ENCODE measurements at regions not wholly inside any gene's neighbourhood (a gene's known extent, or its start where the extent isn't known, plus 50 kb on each side); places are given as distances from the start of the nearest gene placed in this dataset.

- ATAC-seq = no peak
- Histone ChIP-seq H3K4me3 (no peak overlapping the region), H3K27ac (no peak overlapping the region), H3K4me1 (peaks cover 0 to 4% (median 0%) of the 10 kb centered on the region in 12 donors), H3K27me3 (no peaks in the 10 kb centered on the region), H3K36me3 (no peaks in the 10 kb centered on the region), H3K9me3 (peaks cover 0 to 14% (median 3%) of the 10 kb centered on the region in 12 donors)
- WGBS, 4 donors = 80 to 88% (median 84%) methylated on average over 13 to 14 of the region's 14 CpGs
- DNase-seq = no peak
- intact Hi-C loops (cut with DNase I) = no loop called here
- TF ChIP-seq POLR2A (IDR thresholded peaks at IDR 0.05) = no peak
- TF ChIP-seq, protein P1, sequence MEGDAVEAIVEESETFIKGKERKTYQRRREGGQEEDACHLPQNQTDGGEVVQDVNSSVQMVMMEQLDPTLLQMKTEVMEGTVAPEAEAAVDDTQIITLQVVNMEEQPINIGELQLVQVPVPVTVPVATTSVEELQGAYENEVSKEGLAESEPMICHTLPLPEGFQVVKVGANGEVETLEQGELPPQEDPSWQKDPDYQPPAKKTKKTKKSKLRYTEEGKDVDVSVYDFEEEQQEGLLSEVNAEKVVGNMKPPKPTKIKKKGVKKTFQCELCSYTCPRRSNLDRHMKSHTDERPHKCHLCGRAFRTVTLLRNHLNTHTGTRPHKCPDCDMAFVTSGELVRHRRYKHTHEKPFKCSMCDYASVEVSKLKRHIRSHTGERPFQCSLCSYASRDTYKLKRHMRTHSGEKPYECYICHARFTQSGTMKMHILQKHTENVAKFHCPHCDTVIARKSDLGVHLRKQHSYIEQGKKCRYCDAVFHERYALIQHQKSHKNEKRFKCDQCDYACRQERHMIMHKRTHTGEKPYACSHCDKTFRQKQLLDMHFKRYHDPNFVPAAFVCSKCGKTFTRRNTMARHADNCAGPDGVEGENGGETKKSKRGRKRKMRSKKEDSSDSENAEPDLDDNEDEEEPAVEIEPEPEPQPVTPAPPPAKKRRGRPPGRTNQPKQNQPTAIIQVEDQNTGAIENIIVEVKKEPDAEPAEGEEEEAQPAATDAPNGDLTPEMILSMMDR (IDR thresholded peaks at IDR 0.05) = no peak
These were observed 606.5 kb downstream of the UQCRFS1 start for GRCh38 chr19:28606269-28607032.

DNA sequence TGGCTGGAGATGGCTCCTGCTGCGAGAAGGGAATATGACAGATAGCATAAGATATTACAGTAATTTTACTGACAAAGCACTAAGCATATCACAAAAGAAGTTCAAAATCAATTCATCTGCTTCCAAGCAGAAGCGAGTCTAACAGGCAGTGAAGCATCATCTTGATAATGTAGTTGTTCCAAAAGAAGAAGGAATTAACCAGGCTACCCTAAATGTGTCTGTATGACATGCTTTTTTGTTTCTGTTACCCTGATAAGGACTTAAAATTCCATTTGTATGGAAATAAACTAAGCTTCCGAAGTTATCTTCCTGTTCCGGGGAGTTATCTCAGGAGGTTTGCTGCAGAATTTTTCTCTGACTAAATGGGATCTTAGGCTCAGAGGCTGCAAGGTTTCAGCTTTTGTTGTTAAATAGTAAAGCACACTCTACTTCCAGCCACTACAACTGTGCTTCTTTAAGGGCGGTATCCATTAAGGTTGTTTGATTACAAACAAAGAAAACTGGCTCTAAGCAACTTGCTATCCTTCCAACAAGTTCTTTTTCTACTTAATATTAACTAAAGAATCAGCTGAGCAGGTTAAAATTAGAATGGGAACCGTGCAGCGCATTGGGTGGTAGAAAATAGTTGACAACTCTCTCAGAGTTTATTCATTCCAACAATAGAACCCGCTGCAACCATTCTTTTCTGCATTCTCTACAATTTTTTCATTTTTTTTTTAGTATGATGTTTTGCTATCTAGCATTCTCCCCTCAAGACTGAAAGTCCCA is 607.3 kb downstream of the UQCRFS1 start:
- 68 to 73% (median 70%) methylated on average over 8 of the region's 8 CpGs for WGBS, 4 donors
- ATAC-seq (no peak), DNase-seq (no peak)
- intact Hi-C loops (cut with DNase I) = no loop called here
- Histone ChIP-seq H3K4me1 (peaks cover 0 to 4% (median 0%) of the 10 kb centered on the region in 12 donors), H3K27me3 (no peaks in the 10 kb centered on the region), H3K9me3 (peaks cover 0 to 14% (median 3%) of the 10 kb centered on the region in 12 donors), H3K27ac (no peak overlapping the region), H3K4me3 (no peak overlapping the region), H3K36me3 (no peaks in the 10 kb centered on the region)
- no peak for TF ChIP-seq POLR2A (IDR thresholded peaks at IDR 0.05)

GRCh38 chr19:28603453-28603852 is 609.5 kb downstream of the UQCRFS1 start:
- ATAC-seq (no peak), DNase-seq (no peak)
- H3K9me3 ChIP-seq = peaks cover 0 to 14% (median 3%) of the 10 kb centered on the region in 12 donors
- no peaks in the 10 kb centered on the region for H3K36me3 ChIP-seq
- peaks cover 0 to 4% (median 0%) of the 10 kb centered on the region in 12 donors for H3K4me1 ChIP-seq
- TF ChIP-seq, protein P1 (IDR thresholded peaks at IDR 0.05) = no peak
- no peak for TF ChIP-seq POLR2A (IDR thresholded peaks at IDR 0.05)
- intact Hi-C loops (cut with DNase I) = no loop called here
- no peak overlapping the region for H3K27ac ChIP-seq
- H3K27me3 ChIP-seq = no peaks in the 10 kb centered on the region
- WGBS, 4 donors = 85 to 97% (median 94%) methylated on average over 2 of the region's 2 CpGs
- H3K4me3 ChIP-seq = no peak overlapping the region

GRCh38 chr19:28602675-28603298 is 610.2 kb downstream of the UQCRFS1 start:
- TF ChIP-seq POLR2A (IDR thresholded peaks at IDR 0.05) = no peak
- TF ChIP-seq, protein P1 (IDR thresholded peaks at IDR 0.05) = no peak
- no peaks in the 10 kb centered on the region for H3K36me3 ChIP-seq
- DNase-seq (no peak), ATAC-seq (no peak)
- intact Hi-C loops (cut with DNase I) = no loop called here
- H3K9me3 ChIP-seq = peaks cover 0 to 14% (median 3%) of the 10 kb centered on the region in 12 donors
- peaks cover 0 to 4% (median 0%) of the 10 kb centered on the region in 12 donors for H3K4me1 ChIP-seq
- no peak overlapping the region for H3K4me3 ChIP-seq
- H3K27me3 ChIP-seq = no peaks in the 10 kb centered on the region
- no peak overlapping the region for H3K27ac ChIP-seq
- 65 to 71% (median 69%) methylated on average over 9 of the region's 9 CpGs for WGBS, 4 donors

Measured in heart left ventricle (tissue), 16 donors.